GM18909 (cell line): ENCODE measurements at regions not wholly inside any gene's neighbourhood (a gene's known extent, or its start where the extent isn't known, plus 50 kb on each side); places are given as distances from the start of the nearest gene placed in this dataset.

Source experiments
- ATAC-seq: cut with Tn5 transposase; IDR thresholded peaks from one replicate; pipeline ENCODE4 v1.9.1; 2021; ENCODE audit warnings: mild to moderate bottlenecking; ENCODE audit not compliant: unreplicated experiment, poor library complexity

DNA sequence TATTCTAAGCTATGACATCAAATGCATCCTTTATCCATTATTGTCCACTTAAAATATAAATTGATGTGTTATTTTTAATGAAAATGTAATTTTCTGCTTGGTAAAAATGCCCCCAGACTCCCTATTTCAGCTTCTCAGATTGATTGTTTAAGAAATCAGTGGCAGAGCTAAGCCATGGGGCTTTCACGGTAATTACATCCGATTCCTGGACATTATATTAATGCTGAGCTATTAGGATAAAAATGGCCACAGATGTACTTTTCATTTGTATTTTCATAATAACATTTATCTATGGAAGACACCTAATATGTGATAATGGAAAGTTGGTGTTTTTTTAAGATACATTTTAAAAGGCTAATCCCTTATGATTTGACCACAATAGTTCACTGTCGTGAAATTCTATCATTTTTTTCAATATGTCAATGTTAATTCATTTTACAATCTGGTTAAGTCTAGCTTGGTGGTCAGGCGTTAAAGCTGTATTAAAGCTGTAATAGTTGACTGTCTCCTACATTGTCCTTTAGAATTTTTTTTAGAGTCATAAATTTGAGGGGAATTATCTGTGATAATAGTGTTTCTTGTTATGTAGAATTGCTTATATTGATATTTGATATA is 229.0 kb upstream of the UBE2E3 start:
- ATAC-seq: no peak

DNA sequence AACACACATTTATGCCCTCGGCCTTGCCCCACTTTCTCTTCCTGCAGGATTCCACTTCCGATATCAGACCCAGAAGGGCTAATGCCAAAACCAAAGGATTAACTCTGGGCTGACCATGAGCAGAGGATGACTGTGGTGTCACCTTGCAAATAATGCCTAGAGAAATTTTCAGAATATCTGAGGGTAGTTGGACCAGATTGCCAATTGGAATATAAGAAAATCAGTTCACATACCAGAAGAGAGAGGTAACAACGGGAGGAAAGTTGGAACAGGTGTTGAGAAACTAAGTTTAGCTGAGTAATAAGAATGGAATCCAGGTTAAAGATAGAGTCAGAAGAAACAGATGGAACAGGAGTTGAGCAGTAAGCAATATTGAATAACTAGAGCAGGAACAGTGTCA is 232.7 kb upstream of the UBE2E3 start:
- ATAC-seq: no peak

DNA sequence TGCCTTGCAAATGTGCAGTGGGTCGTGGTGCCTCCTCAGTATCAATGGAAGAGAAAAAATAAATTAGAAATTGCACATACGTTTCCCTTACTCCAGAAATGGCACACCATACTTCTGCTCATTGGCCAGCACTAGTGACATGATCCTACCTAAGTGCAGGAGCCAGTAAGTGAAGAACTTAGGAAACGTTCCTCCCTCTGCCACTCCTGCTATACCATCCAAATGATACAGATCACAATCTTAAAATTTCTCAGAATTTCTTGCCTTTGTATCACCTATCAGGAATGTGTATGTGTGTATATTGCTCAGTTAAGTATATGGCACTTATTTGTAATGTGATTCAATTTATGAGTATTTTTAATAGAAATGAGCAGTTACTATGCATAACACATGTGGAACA is 237.0 kb upstream of the UBE2E3 start:
- ATAC-seq: no peak

DNA sequence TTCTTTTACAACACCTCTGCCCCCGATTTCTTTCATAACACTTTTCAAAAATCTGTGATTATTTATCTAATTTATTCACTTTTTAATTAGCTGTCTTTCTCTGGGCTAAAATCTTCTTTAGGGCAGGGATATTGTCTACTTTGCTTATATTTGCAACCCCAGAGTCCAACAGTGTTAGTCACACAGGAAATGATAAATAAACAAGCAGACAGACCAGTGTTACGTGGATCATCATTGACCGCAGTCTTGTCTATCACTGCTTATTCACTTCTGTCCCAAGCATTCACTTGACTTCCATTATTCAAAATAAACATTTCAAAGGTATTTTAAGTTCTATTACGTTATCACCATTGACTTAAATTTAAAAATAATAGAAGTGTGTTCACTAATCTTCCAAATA is 237.6 kb upstream of the UBE2E3 start:
- ATAC-seq: no peak

DNA sequence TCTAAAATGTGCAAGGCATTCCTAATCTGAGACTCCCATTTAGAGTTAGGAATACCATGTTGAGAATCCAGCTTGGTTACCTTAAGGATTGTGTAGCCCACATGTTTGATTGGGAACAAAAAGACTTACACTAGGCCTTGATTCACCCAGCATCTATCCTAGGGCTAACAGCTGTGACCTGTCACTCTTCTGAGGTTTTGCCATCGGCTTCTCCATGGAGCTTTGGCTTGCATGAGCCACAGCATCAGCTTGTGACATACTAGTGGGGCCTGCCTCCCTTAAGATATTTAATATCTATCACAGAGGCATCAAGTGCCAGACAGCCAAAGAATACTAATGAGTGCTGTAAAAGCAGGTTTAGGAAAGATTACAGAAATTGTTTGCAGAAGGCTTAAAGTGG is 241.3 kb upstream of the UBE2E3 start:
- ATAC-seq: no peak

DNA sequence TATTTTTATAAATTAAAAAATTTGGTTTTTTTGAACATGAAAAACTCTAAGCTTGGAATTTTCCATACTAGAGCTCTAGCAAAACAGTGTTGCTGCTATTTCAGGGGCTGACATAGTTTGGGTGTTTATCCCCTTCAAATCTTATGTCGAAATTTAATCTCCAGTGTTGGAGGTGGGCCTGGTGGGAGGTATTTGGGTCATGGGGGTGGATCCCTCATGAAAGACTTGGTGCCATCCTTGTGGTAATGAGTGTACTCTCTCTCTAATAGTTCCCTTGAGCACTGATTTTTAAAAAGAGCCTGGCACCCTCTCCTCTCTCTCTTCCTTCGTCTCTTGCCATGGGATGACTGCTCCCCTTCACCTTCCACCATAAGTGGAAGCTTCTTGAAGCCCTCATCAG is 244.6 kb upstream of the UBE2E3 start:
- ATAC-seq: no peak

DNA sequence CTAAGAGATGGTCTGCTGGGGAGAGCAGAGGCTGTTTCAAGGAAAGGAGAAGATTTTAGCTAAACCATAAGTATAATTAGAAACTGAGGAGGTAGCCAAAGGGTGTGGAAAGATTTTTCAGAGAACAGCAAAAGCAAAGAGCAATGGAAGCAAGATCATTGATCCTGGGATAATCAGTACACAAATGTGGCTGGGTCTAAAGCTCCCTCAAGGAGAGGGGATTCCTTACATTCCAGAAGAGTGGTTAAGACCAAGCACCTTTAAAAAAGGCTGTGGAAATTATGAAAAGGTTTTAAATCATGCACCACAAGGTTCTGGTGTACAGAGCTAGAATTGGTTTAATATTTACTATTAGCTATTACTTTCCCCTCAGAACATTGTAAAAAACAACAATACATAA is 246.0 kb upstream of the UBE2E3 start:
- no peak for ATAC-seq

DNA sequence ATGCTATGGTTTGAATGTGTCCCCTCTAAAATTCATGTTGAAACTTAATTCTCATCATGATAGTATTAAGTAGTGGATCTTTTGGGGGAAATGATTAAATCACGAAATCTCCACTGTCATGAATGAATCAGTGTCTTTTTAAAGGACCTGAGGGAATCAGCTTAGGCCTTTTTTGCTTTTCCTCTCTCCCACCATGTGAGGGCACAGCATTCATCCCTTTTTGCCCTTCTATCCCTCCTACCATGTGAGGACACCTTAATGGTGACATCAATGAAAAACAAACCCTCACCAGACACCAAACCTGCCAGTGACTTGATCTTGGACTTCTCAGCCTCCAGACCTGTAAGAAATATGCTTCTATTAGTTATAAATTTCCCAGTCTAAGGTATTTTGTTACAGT is 247.1 kb upstream of the UBE2E3 start:
- no peak for ATAC-seq

DNA sequence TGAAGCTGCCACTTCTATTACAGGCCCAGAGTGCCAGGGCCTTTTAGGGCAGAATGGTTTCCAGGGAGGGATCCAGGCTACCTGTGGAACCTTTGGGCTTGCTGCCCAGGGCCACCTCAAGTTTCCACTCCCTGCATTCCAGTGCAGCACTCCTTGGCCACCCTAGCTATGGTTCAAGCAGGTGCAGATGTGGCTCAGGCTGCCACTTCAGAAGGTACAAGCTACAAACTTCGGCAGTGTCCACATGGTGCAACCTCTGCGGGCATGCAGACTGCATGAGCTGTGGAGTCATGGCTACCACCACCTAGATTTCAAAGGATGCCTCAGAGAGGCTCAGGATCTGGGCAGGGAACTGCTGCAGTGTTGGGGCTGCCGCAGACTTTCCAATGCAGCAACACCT is 248.1 kb upstream of the UBE2E3 start:
- ATAC-seq: no peak

DNA sequence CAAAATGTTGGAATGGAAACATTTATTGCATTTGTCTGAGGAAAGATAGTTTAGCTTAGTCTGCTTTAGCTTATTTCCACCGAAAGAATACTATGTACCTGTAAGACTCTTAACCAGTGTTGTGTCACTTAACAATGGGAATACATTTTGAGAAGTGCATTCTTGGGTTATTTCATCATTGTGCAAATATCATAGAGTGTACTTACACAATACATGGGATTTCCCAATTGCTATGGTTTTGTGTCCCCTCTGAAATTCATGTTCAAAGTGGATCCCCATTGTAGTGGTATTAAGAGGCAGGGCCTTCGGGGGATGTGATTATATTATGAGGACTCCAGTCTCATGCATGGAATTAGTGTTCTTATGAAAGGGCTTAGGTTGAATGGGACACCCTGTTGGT is 249.4 kb upstream of the UBE2E3 start:
- no peak for ATAC-seq

DNA sequence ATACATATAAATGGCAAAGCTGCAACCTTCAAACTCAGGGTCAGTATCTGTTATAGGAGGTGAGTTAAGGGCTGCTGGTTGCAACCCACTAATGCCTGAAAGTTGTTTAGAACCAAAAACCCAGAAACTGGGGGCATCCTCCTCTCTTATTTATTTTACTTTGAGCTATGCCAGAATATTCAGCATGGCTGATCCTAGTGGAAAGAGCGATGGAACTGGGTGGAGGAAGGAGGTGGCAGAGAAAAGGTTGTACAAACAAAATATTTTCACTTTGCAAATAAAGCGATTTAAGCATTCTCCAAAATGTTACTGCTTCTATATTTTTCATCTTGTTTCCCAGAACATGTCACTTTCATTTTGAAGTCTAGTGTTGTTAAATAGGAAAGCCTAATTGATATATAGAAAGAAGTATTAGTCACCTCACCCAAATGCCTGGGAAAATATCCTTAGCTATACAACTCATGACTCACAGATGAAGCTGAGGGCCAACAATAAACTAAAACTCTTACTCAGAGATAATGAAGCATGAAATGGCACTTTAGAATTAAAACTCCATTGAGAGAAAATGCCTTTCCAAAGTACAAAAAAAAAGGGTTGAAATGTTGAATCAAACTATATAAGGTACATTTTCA is 251.4 kb upstream of the UBE2E3 start:
- ATAC-seq: no peak

DNA sequence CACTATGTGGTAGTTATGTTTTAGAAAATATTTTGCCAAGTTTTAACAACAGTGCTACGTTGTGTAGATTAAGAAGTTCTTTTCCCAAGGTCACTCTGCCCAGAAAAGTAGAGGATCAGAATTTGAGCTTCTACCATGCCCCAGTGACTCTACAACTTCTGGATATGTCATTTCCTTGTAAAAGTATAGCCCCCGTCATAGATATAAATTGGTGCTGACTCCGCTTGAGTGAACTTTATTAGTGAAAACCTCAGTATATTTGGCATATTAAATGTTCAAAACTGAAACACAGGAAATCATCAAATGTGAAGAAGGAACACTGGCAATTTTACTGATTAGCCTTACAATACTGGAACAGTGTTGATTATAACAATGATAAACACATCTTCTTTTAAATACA is 256.7 kb upstream of the UBE2E3 start:
- no peak for ATAC-seq

DNA sequence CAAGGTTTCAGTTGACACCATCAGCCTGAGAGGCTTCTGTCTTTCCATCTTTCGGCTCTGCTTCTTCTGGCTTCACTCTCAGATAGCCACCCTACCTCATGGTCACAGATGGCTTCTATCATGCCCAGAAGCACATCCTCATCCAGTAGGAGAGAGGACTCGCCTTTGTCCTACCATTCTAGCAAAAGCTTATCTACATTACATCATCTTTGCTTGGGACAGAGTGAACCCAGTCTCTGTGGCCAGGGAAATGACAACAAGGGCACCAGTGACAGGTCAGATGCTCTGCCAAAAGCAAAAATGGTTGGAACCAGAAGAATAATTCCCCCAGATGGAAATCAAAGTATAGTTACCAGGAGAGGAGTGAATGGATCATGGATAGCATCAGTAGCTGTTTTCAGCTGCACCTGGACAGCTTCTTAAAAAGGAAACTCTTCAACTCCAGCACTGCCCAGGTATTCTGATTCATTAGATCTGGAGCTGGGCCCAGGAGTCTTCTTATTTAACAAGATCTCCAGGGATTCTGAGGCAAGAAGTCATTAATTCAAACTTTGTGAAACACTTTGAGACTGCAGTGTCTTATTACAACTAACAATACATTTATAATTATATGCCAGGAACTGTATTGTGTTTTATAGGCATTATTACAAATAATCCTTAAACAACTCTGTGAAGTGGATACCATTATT is 257.7 kb upstream of the UBE2E3 start:
- ATAC-seq: no peak

DNA sequence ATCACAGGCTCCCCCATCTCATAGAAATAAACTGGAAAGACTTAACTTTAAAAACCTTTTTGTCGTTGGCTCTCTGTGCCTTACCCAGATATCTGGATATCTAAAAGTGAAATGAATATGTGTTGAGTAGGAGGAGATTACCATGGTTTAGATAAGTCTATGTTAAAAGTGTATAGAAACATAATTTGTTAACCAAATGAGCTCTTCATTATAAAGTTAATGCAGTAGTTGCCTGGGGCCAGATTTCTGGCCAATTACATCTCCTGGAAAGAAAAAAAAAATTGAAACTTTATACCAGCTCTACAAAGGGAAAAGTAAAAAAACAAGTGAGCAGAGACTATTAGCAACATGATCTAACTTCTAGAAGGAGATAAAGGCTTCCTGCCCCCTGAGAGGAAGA is 259.6 kb upstream of the UBE2E3 start:
- no peak for ATAC-seq

DNA sequence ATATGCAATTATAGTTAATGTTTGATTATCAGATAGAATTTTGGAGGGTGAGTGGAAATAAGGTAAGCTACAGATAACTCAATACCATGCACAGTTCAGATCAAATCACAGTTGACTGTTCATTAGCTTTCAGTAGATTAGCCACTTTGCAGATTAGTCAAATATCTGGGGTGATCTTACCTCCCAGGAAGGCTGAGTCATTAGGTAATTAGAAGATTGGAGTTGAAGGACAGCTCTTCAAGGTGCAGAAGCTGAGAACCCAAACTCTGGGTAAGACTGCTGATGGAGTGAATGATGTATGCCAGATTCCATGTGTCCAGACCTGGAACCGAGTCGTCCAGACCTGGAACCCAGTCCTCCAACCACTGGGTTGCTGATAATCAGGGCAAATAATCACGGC is 262.8 kb upstream of the UBE2E3 start:
- no peak for ATAC-seq

DNA sequence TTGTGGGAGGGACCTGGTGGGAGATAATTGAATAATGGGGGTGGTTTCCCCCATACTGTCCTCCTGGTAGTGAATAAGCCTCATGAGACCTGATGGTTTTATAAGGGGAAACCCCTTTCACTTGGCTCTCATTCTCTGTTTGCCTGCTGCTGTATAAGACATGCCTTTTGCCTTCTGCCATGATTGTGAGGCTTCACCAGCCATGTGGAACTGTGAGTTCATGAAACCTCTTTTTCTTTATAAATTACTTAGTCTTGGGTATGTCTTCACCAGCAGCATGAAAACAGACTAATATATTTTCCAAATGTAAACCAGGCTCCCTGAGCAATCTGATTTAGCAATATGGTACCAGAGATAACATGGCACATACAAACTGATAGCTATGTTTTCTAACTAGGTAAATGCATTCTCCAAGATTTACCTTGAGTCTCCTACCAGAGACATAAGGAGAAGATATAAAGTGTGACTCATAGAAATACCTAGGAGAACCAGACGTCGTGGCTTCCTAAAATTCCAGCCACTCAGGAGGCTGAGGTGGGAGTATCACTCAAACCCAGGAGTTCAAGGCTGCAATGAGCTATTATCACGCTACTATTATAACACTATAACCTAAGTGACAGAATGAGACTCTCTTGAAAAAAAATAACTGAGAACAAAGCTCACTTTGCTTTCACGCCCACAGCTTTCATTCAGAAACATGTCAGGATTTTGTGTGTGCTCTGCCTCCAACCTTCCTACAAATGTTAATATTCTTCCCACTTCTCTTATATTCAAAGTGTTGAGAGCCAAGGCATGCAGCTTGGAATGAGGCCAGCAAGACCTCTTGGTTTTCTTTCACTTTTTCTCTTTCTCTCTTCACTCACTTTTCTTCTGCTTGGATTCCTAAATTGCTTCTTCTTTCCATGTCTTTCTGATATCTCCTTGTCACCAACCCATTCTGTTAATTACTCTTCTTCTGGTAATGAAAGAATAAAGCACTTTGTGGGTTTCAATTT is 263.9 kb upstream of the UBE2E3 start:
- ATAC-seq: no peak

DNA sequence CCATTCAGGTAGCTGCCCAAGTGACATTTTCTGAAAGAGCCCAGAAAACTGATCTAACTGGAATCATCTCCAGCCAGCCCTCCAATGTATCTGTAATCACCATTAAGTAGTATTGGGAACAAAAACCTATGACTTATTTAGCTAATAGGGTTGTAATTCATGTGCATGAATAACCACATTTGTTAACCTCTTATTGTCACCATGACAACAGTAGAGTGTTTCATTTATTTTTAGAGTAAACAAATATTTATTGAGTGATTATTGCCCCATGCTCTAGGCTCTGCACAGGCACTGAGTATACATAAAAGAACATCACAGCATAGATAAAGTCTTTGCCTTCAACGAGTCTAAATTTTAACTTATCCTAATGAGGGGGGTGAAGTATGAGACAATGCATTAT is 265.4 kb upstream of the UBE2E3 start:
- no peak for ATAC-seq

DNA sequence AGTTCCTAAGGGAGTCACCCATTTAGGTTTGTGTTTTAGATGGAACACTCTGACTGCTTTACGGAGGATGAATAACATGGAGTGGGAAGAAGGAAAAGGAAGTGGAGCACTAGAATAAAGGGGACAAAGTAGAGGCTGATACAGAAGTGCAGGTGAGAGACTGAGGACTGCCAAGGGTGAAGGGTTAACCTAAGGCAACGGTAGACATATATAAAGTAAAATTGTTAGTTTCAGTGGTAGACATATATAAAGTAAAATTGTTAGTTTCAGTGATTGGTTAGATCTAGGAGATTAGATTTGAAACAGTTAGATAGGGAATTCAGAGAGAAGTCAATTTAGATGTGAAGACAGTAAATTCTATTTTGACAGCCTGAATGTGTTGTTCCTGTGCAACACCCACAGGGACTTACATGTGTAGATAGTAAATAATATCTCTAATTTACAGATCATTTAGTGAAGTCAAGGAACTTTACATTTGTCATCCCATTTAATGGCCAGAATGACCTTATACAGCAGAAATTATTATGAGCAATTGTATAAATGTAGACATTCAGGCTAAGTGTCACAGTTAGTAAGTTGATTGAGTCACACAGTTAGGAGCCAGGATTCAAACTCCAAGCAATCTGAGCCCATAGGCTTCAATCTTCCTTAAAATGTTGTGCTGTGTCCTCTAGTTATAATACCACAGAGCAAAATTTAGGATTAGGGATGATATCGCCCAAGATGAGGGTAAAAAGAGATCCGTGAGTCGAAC is 270.8 kb upstream of the UBE2E3 start:
- ATAC-seq: no peak

DNA sequence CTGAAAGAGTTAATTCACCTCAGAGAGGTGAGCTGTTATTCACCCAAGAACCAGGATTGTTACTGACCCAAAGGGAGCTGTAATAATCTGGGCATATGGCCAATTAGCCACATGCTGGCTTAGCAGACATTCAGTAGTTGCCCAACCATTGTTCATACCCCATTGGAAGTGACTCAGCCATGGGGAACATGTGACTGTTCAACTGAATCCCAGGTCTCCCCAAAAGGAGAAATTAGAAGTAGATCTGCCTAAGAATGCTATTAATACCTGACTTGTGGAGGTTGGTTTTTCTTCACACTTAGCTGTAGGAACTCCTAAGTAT is 272.6 kb upstream of the UBE2E3 start:
- ATAC-seq: no peak

DNA sequence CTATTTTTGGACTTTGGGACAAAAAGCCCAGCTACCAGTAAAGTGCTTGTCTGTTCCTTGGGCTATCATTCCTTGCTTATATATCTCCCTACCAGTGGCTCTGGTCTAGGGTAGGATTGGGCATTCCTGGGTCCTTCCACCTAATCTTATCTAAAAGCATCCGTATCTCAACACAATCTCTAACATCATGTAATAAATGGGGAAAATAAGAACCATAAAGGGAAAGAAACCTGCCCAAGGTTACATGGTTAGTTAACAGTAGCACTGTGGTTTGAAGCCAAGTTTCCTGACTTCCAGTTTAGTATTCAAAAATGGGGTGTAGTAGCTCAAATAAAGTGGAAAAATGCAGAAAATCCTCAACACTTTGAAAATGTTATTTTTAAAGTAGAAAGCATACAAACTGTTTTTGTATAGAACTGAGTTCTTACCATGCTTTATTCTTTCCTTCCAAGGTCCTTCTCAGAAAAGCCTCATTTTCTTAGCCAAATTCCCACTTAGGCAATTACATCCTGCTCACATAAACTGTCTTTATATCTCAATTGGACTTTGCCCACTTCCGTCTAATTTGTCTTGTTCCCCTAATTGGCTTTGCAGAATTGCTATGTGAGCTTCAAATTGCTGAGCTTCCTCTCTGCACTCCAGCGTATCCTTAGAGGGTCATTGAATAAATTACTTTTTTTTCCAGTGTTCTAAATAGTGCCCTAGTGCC is 273.1 kb upstream of the UBE2E3 start:
- ATAC-seq: no peak
